HEK293 (cell line): ENCODE measurements at regions not wholly inside any gene's neighbourhood (a gene's known extent, or its start where the extent isn't known, plus 50 kb on each side); places are given as distances from the start of the nearest gene placed in this dataset.

ENCODE experiments used
- CTCF ChIA-PET: fragments of 350-600 bp; formaldehyde crosslinking; extraction: SDS; loops from one replicate; lab custom pipeline; 2021; ENCODE audit warnings: antibody characterized with exemption; lab: Yijun Ruan, JAX
- POLR2A ChIA-PET: fragments of 300-600 bp; formaldehyde crosslinking; extraction: SDS; loops from one replicate; lab custom pipeline; 2020; ENCODE audit warnings: antibody characterized with exemption, inconsistent platforms; lab: Yijun Ruan, JAX
- H3K27ac ChIP-seq: fragments of 200-500 bp; sonication (Bioruptor generic); 2 replicates; pipeline ENCODE4 v1.5.1; 2014; ENCODE audit warnings: low read depth, low read length, control low read depth, inconsistent platforms; ENCODE audit errors: extremely low read depth
- H3K36me3 ChIP-seq, 2 experiments: fragments of 200-500 bp in 1 of 2; sonication (Bioruptor generic) in 1 of 2; 1 replicate in 1 of 2; 2 replicates in 1 of 2; pipeline ENCODE4 v1.5.1; 2014 to 2017; ENCODE audit warnings: inconsistent platforms in 2 of 2, low read length in 2 of 2; ENCODE audit not compliant: control insufficient read depth in 2 of 2, insufficient read depth in 1 of 2
- H3K4me1 ChIP-seq: fragments of 200-500 bp; sonication (Bioruptor generic); 2 replicates; pipeline ENCODE4 v1.5.1; 2014; ENCODE audit warnings: mild to moderate bottlenecking, low read length, inconsistent platforms; ENCODE audit not compliant: control insufficient read depth, insufficient read depth
- H3K4me3 ChIP-seq: 2 replicates; pipeline ENCODE4 v1.5.1; 2011; ENCODE audit warnings: low read depth, mild to moderate bottlenecking, control low read depth, low read length, moderate library complexity
- H3K9me3 ChIP-seq: fragments of 200-500 bp; sonication (Bioruptor generic); 2 replicates; pipeline ENCODE4 v1.5.1; 2014; ENCODE audit warnings: low read depth, low read length, inconsistent platforms; ENCODE audit not compliant: control insufficient read depth, insufficient read depth
- BCL11B ChIP-seq: fragments of 450-650 bp; formaldehyde crosslinking; IDR thresholded peaks from 2 replicates; pipeline ENCODE4 v1.5.1; 2016; ENCODE audit warnings: low read depth, missing biosample characterization, missing genetic modification characterization
- PRDM10 ChIP-seq: fragments of 450-650 bp; formaldehyde crosslinking; IDR thresholded peaks from 2 replicates; pipeline ENCODE4 v1.5.1; 2016; ENCODE audit warnings: missing biosample characterization, missing genetic modification characterization
- SCRT2 ChIP-seq: fragments of 450-650 bp; formaldehyde crosslinking; IDR thresholded peaks from 2 replicates; pipeline ENCODE4 v1.5.1; 2016; ENCODE audit warnings: missing biosample characterization, missing genetic modification characterization
- ZBTB48 ChIP-seq: fragments of 450-650 bp; formaldehyde crosslinking; IDR thresholded peaks from 2 replicates; pipeline ENCODE4 v1.5.1; 2016; ENCODE audit warnings: missing biosample characterization, missing genetic modification characterization
- ZFHX2 ChIP-seq: fragments of 450-650 bp; formaldehyde crosslinking; conservative IDR thresholded peaks from 2 replicates; pipeline ENCODE4 v1.5.1; 2016; ENCODE audit warnings: missing biosample characterization, missing genetic modification characterization
- ZNF169 ChIP-seq: fragments of 450-650 bp; formaldehyde crosslinking; IDR thresholded peaks from 2 replicates; pipeline ENCODE4 v1.5.1; 2016; ENCODE audit warnings: missing biosample characterization, missing genetic modification characterization
- ZNF19 ChIP-seq: fragments of 450-650 bp; formaldehyde crosslinking; IDR thresholded peaks from 2 replicates; pipeline ENCODE4; 2016; ENCODE audit warnings: missing biosample characterization, missing genetic modification characterization, low read depth
- ZNF221 ChIP-seq: fragments of 450-650 bp; formaldehyde crosslinking; IDR thresholded peaks from 2 replicates; pipeline ENCODE4 v1.5.1; 2017; ENCODE audit warnings: missing biosample characterization, missing genetic modification characterization, borderline replicate concordance
- ZNF239 ChIP-seq: fragments of 450-650 bp; formaldehyde crosslinking; IDR thresholded peaks from 2 replicates; pipeline ENCODE4 v1.5.1; 2016; ENCODE audit warnings: missing biosample characterization, missing genetic modification characterization
- ZNF24 ChIP-seq: fragments of 450-650 bp; formaldehyde crosslinking; IDR thresholded peaks from 2 replicates; pipeline ENCODE4 v1.5.1; 2016; ENCODE audit warnings: missing biosample characterization, missing genetic modification characterization
- ZNF292 ChIP-seq: fragments of 450-650 bp; formaldehyde crosslinking; IDR thresholded peaks from 2 replicates; pipeline ENCODE4 v1.5.1; 2016; ENCODE audit warnings: low read depth, missing biosample characterization, missing genetic modification characterization, borderline replicate concordance
- ZNF449 ChIP-seq: fragments of 450-650 bp; formaldehyde crosslinking; IDR thresholded peaks from 2 replicates; pipeline ENCODE4 v1.5.1; 2017; ENCODE audit warnings: missing biosample characterization, mild to moderate bottlenecking, missing genetic modification characterization, moderate library complexity
- ZNF473 ChIP-seq: fragments of 450-650 bp; formaldehyde crosslinking; IDR thresholded peaks from 2 replicates; pipeline ENCODE4 v1.5.1; 2017; ENCODE audit warnings: missing biosample characterization, missing genetic modification characterization
- ZNF48 ChIP-seq: fragments of 450-650 bp; formaldehyde crosslinking; IDR thresholded peaks from 2 replicates; pipeline ENCODE4 v1.5.1; 2016; ENCODE audit warnings: missing biosample characterization, missing genetic modification characterization
- ZNF645 ChIP-seq: fragments of 450-650 bp; formaldehyde crosslinking; IDR thresholded peaks from 2 replicates; pipeline ENCODE4; 2016; ENCODE audit warnings: missing biosample characterization, missing genetic modification characterization
- ZNF658 ChIP-seq: fragments of 450-650 bp; formaldehyde crosslinking; IDR thresholded peaks from 2 replicates; pipeline ENCODE4; 2016; ENCODE audit warnings: missing biosample characterization, missing genetic modification characterization
- ZNF677 ChIP-seq: fragments of 450-650 bp; IDR thresholded peaks from 2 replicates; pipeline ENCODE4 v1.5.0; 2018; ENCODE audit warnings: missing biosample characterization, mild to moderate bottlenecking, missing genetic modification characterization, moderate library complexity
- ZNF768 ChIP-seq: fragments of 450-650 bp; formaldehyde crosslinking; IDR thresholded peaks from 2 replicates; pipeline ENCODE4 v1.5.1; 2018; ENCODE audit warnings: missing biosample characterization, mild to moderate bottlenecking, missing genetic modification characterization
- ZNF792 ChIP-seq: fragments of 450-650 bp; formaldehyde crosslinking; IDR thresholded peaks from 2 replicates; pipeline ENCODE4 v1.5.1; 2016; ENCODE audit warnings: missing biosample characterization, missing genetic modification characterization
- ZSCAN23 ChIP-seq: fragments of 450-650 bp; formaldehyde crosslinking; IDR thresholded peaks from 2 replicates; pipeline ENCODE4 v1.5.1; 2016; ENCODE audit warnings: missing biosample characterization, missing genetic modification characterization

- H3K9me3 ChIP-seq = no peaks in the 10 kb centered on the region
- H3K27ac ChIP-seq = no peak overlapping the region
- TF ChIP-seq ZSCAN23 (tag by site-specific recombination) (no peak), ZNF645 (no peak), ZNF449 (tag by site-specific recombination) (no peak), ZNF48 (tag by site-specific recombination) (no peak), ZNF221 (tag by site-specific recombination) (no peak), ZNF792 (tag by site-specific recombination) (no peak), ZNF292 (tag by site-specific recombination) (no peak)
- POLR2A ChIA-PET = no interaction called here
- no peaks in the 10 kb centered on the region for H3K36me3 ChIP-seq
- H3K4me1 ChIP-seq = no peaks in the 10 kb centered on the region
- H3K4me3 ChIP-seq = no peak overlapping the region
- CTCF ChIA-PET = no interaction called here
Observed at GRCh38 chr2:61758159-61758558, 95.7 kb downstream of the FAM161A start.

GRCh38 chr2:61753512-61753911 lies 100.3 kb downstream of the FAM161A start:
- Histone ChIP-seq H3K36me3 (no peaks in the 10 kb centered on the region), H3K4me1 (no peaks in the 10 kb centered on the region; the same call in 1 of the 2 replicates), H3K9me3 (no peaks in the 10 kb centered on the region), H3K27ac (no peak overlapping the region), H3K4me3 (no peak overlapping the region)
- CTCF ChIA-PET = no interaction called here
- TF ChIP-seq ZNF449 (tag by site-specific recombination) = no peak
- no peak for TF ChIP-seq ZNF239 (tag by site-specific recombination)
- TF ChIP-seq ZNF473 (tag by site-specific recombination) = no peak
- TF ChIP-seq ZNF677 = no peak
- no peak for TF ChIP-seq ZNF768 (tag by site-specific recombination)
- TF ChIP-seq ZNF169 (tag by site-specific recombination) = no peak
- no peak for TF ChIP-seq BCL11B (tag by site-specific recombination)
- TF ChIP-seq ZBTB48 (tag by site-specific recombination) = no peak
- TF ChIP-seq ZNF658 (tag by site-specific recombination) = no peak
- no peak for TF ChIP-seq ZNF792 (tag by site-specific recombination)
- TF ChIP-seq ZFHX2 (tag by site-specific recombination) = no peak
- no peak for TF ChIP-seq ZNF24 (tag by site-specific recombination)
- POLR2A ChIA-PET = interaction anchor here (1.2 kb wide), 1 partner anchor 11 kb away, joined by 9 read pairs; no protein-coding TSS in a partner anchor

- POLR2A ChIA-PET = no interaction called here
- CTCF ChIA-PET = no interaction called here
- no peak overlapping the region for H3K4me3 ChIP-seq
- no peaks in the 10 kb centered on the region for H3K36me3 ChIP-seq
- peak; percentile 39 for TF ChIP-seq PRDM10 (tag by site-specific recombination)
- TF ChIP-seq ZNF19 (tag by site-specific recombination) = no peak
- TF ChIP-seq SCRT2 (tag by site-specific recombination) = no peak
- TF ChIP-seq, all 188 proteins: peak for 1
- H3K4me1 ChIP-seq = no peaks in the 10 kb centered on the region; the same call in 1 of the 2 replicates
- H3K27ac ChIP-seq = no peak overlapping the region
- no peaks in the 10 kb centered on the region for H3K9me3 ChIP-seq
Observed at GRCh38 chr2:61750624-61751023, 103.2 kb downstream of the FAM161A start.
